ENCODE measurements at regions not wholly inside any gene's neighbourhood (a gene's known extent, or its start where the extent isn't known, plus 50 kb on each side); places are given as distances from the start of the nearest gene placed in this dataset.

DNA sequence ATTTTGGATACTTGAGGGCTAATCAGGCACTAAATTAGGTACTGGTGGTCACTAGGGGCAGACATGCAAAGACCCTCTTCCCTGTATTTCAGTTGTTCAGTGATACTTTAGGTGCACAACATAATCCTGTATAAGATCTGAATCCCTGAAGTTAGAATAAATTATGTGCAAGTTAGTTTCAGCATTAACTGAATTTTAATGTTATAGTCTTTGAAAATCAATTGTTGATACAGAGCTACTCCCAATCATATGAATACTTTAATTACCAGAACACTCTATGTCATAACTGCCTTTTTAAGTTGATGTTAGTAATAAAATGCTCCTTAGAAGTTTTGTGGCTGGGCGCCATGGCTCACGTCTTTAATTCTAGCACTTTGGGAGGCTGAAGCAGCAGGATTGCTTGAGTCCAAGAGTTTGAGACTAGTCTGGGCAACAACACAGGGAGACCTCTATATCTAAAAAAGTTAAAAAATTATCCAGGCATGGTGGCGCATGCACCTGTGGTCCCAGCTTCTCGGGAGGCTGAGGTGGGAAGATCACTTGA, 87.1 kb upstream of the SKAP2 start:
- no peak overlapping the region for H3K9ac ChIP-seq (ENCODE audit: low read length)
- no peaks in the 10 kb centered on the region for H3K79me2 ChIP-seq (replicated peaks; ENCODE audit: insufficient read depth, low read length)
- H3K27ac ChIP-seq (ENCODE audit: low read length), result no peak overlapping the region
- no peak overlapping the region for H3K4me2 ChIP-seq (ENCODE audit: low read length)
- no peaks in the 10 kb centered on the region for H3F3A ChIP-seq (ENCODE audit: insufficient read depth, low read length, poor library complexity, severe bottlenecking)
- H3K36me3 ChIP-seq (ENCODE audit: insufficient read depth, low read length), result no peaks in the 10 kb centered on the region
- no peak overlapping the region for H2AFZ ChIP-seq (ENCODE audit: low read depth, low read length)
- H3K27me3 ChIP-seq (ENCODE audit: insufficient read depth, low read depth, low read length), result no peaks in the 10 kb centered on the region
- no peaks in the 10 kb centered on the region for H3K9me3 ChIP-seq (ENCODE audit: low read length)
- no peaks in the 10 kb centered on the region for H3K9me2 ChIP-seq (ENCODE audit: insufficient read depth, low read length)
- H4K20me1 ChIP-seq (ENCODE audit: insufficient read depth), result no peaks in the 10 kb centered on the region
- no peak overlapping the region for H3K4me3 ChIP-seq (ENCODE audit: low read length)
- TF ChIP-seq SMC3 (conservative IDR thresholded peaks at IDR 0.05; ENCODE audit: poor library complexity), result no peak
- no peak for TF ChIP-seq MXI1 (conservative IDR thresholded peaks at IDR 0.05; ENCODE audit: poor library complexity, severe bottlenecking)
- no peak for TF ChIP-seq POLR2AphosphoS5 (IDR thresholded peaks at IDR 0.05)

DNA sequence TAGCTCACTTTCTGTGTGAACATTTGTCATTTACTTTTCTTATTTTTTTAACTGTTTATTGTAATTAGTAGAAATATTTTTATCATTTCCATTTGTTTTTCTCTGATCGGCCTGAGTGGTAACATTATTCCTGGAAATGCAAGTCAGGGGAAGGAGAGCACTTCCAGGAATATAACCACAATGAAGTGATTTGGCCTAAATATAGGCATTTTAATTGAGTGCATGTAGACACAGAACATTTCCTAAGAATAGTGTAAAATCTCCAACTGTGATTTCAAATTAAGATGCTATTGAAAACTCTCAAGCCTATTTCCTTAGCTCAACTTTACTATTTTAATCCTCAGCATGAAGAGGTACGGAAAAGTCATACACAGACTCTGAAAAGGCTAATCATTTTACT, 86.5 kb upstream of the SKAP2 start:
- Histone ChIP-seq H3K9me3 (ENCODE audit: low read length) (no peaks in the 10 kb centered on the region), H3K4me2 (ENCODE audit: low read length) (no peak overlapping the region), H3K9ac (ENCODE audit: low read length) (no peak overlapping the region), H3K9me2 (ENCODE audit: insufficient read depth, low read length) (no peaks in the 10 kb centered on the region), H3K27me3 (ENCODE audit: insufficient read depth, low read depth, low read length) (no peaks in the 10 kb centered on the region), H3K79me2 (replicated peaks; ENCODE audit: insufficient read depth, low read length) (no peaks in the 10 kb centered on the region), H3K4me3 (ENCODE audit: low read length) (no peak overlapping the region), H4K20me1 (ENCODE audit: insufficient read depth) (no peaks in the 10 kb centered on the region), H3K27ac (ENCODE audit: low read length) (no peak overlapping the region), H3K36me3 (ENCODE audit: insufficient read depth, low read length) (no peaks in the 10 kb centered on the region), H3F3A (ENCODE audit: insufficient read depth, low read length, poor library complexity, severe bottlenecking) (no peaks in the 10 kb centered on the region), H2AFZ (ENCODE audit: low read depth, low read length) (no peak overlapping the region)
- TF ChIP-seq RAD21 (conservative IDR thresholded peaks at IDR 0.05) (no peak), MXI1 (conservative IDR thresholded peaks at IDR 0.05; ENCODE audit: poor library complexity, severe bottlenecking) (no peak), EP300 (conservative IDR thresholded peaks at IDR 0.05; ENCODE audit: poor library complexity, severe bottlenecking) (no peak), EZH2 (IDR thresholded peaks at IDR 0.05; ENCODE audit: borderline replicate concordance, insufficient read depth, low read length, poor library complexity, severe bottlenecking) (no peak), POLR2AphosphoS5 (IDR thresholded peaks at IDR 0.05) (no peak), TAF1 (IDR thresholded peaks at IDR 0.05; ENCODE audit: low read depth) (no peak), SMC3 (conservative IDR thresholded peaks at IDR 0.05; ENCODE audit: poor library complexity) (no peak)
- TF ChIP-seq, protein P1, sequence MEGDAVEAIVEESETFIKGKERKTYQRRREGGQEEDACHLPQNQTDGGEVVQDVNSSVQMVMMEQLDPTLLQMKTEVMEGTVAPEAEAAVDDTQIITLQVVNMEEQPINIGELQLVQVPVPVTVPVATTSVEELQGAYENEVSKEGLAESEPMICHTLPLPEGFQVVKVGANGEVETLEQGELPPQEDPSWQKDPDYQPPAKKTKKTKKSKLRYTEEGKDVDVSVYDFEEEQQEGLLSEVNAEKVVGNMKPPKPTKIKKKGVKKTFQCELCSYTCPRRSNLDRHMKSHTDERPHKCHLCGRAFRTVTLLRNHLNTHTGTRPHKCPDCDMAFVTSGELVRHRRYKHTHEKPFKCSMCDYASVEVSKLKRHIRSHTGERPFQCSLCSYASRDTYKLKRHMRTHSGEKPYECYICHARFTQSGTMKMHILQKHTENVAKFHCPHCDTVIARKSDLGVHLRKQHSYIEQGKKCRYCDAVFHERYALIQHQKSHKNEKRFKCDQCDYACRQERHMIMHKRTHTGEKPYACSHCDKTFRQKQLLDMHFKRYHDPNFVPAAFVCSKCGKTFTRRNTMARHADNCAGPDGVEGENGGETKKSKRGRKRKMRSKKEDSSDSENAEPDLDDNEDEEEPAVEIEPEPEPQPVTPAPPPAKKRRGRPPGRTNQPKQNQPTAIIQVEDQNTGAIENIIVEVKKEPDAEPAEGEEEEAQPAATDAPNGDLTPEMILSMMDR (IDR thresholded peaks at IDR 0.05; ENCODE audit: poor library complexity, severe bottlenecking), result no peak
- TF ChIP-seq, protein P2, sequence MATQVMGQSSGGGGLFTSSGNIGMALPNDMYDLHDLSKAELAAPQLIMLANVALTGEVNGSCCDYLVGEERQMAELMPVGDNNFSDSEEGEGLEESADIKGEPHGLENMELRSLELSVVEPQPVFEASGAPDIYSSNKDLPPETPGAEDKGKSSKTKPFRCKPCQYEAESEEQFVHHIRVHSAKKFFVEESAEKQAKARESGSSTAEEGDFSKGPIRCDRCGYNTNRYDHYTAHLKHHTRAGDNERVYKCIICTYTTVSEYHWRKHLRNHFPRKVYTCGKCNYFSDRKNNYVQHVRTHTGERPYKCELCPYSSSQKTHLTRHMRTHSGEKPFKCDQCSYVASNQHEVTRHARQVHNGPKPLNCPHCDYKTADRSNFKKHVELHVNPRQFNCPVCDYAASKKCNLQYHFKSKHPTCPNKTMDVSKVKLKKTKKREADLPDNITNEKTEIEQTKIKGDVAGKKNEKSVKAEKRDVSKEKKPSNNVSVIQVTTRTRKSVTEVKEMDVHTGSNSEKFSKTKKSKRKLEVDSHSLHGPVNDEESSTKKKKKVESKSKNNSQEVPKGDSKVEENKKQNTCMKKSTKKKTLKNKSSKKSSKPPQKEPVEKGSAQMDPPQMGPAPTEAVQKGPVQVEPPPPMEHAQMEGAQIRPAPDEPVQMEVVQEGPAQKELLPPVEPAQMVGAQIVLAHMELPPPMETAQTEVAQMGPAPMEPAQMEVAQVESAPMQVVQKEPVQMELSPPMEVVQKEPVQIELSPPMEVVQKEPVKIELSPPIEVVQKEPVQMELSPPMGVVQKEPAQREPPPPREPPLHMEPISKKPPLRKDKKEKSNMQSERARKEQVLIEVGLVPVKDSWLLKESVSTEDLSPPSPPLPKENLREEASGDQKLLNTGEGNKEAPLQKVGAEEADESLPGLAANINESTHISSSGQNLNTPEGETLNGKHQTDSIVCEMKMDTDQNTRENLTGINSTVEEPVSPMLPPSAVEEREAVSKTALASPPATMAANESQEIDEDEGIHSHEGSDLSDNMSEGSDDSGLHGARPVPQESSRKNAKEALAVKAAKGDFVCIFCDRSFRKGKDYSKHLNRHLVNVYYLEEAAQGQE (IDR thresholded peaks at IDR 0.05; ENCODE audit: borderline replicate concordance), result no peak
